Sigmoid colon (tissue), 6 donors: ENCODE measurements at regions not wholly inside any gene's neighbourhood (a gene's known extent, or its start where the extent isn't known, plus 50 kb on each side); places are given as distances from the start of the nearest gene placed in this dataset.

Experiments
- DNase-seq: peaks from one replicate; pipeline ENCODE4 v3.0.0-alpha.2; 2019
- H3K27ac ChIP-seq, 4 donors: fragments of 200-600 bp; sonication (generic); one replicate each; pipeline ENCODE4 v1.5.1; 2016 to 2019; ENCODE audit warnings: mild to moderate bottlenecking in 1 of 4
- H3K27me3 ChIP-seq, 3 donors: fragments of 200-600 bp; sonication (generic); one replicate each; pipeline ENCODE4 v1.5.1; 2019; ENCODE audit warnings: mild to moderate bottlenecking in 1 of 3
- H3K36me3 ChIP-seq, 4 donors: fragments of 200-600 bp; sonication (generic); one replicate each; pipeline ENCODE4 v1.5.1; 2016 to 2019
- H3K4me1 ChIP-seq, 4 donors: fragments of 200-600 bp; sonication (generic); one replicate each; pipeline ENCODE4 v1.5.1; 2017 to 2019
- H3K4me3 ChIP-seq, 4 donors: fragments of 200-600 bp; sonication (generic); one replicate each; pipeline ENCODE4 v1.5.1; 2017 to 2019; ENCODE audit warnings: mild to moderate bottlenecking in 2 of 4, moderate library complexity in 1 of 4
- H3K9me3 ChIP-seq, 4 donors: fragments of 200-600 bp in 3 of 4; sonication (generic) in 3 of 4; one replicate each; pipeline versions ENCODE4 v1.5.1 to v1.6.1; 2013 to 2019
- EP300 ChIP-seq, 4 donors: sonication (generic); formaldehyde crosslinking; IDR thresholded peaks; one replicate each; pipeline ENCODE4 v1.6.1; 2017; ENCODE audit warnings: antibody characterized with exemption in 4 of 4
- POLR2A ChIP-seq, 2 donors: fragments of 450-650 bp; IDR thresholded peaks; one replicate each; pipeline ENCODE4 v1.6.1; 2016; ENCODE audit warnings: antibody characterized with exemption in 2 of 2, mild to moderate bottlenecking in 2 of 2, moderate library complexity in 2 of 2
- POLR2AphosphoS5 ChIP-seq, 4 donors: sonication (generic); formaldehyde crosslinking; IDR thresholded peaks; one replicate each; pipeline ENCODE4 v1.6.1; 2017; ENCODE audit warnings: antibody characterized with exemption in 4 of 4
- WGBS, 2 donors: extraction: QIAGEN DNeasy Blood & Tissue Kit; methylation state at CpG; one replicate each; pipeline ENCODE4 v1.1.7; 2013; 5-methylcytosine and 5-hydroxymethylcytosine counted together
- intact Hi-C: fragments of 100-400 bp; cut with DNase I; formaldehyde crosslinking; loops from one replicate; pipeline ENCODE4 v1.15.1; 2023
- TF ChIP-seq, protein P1 (sequence below), 4 experiments: fragments of 450-650 bp in 3 of 4; fragments of 200-600 bp in 1 of 4; IDR thresholded peaks; one replicate each; pipeline ENCODE4 v1.5.1; 2016 to 2019; ENCODE audit warnings: antibody characterized with exemption in 4 of 4, mild to moderate bottlenecking in 3 of 4, moderate library complexity in 2 of 4
- donor health status: healthy with polysubstance abuse.
- donor health status: healthy.

DNA sequence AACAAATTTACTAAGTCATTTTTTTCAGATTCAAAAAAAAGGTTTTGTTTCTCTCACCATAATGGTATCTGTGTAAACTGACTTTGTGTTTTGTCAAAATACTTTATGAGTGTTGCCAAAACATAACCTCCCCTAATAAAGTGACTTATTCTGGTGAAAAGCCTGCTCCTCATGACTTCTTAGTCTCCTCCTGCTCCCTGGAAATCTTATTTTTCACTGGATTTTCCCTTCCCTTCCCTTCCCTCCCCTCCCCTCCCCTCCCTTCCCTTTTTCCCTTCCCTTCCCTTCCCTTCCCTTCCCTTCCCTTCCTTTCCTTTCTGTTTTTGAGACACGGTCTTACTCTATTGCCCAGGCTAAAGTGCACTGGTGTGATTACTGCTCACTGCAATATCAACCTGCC is 650.1 kb upstream of the GHITM start:
- no peaks in the 10 kb centered on the region for H3K4me1 ChIP-seq

DNA sequence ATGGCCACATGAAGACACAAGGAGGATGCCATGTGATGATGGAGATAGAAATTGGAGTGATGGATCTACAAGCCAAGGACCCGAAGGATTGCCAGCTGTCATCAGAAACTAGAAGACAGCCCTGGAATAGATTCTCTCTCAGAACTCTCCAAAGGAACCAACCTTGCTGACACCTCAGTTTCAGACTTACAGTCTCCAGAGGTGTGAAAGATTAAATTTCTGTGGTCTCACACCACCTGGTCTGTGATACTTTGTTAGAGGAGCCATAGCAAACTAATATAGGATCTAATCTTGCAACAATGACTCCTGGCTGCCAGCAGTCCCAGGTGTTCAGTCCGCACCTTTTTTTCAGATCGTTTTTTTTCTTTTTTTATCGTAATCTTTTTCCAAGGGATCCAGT is 647.3 kb upstream of the GHITM start:
- H3K27me3 ChIP-seq: no peaks in the 10 kb centered on the region
- no peaks in the 10 kb centered on the region for H3K36me3 ChIP-seq
- 67 to 87% methylated on average over 4 of the region's 4 CpGs for WGBS, 2 donors
- TF ChIP-seq POLR2AphosphoS5 (IDR thresholded peaks at IDR 0.05) (no peak), POLR2A (IDR thresholded peaks at IDR 0.05) (no peak), EP300 (IDR thresholded peaks at IDR 0.05) (no peak)
- TF ChIP-seq, protein P1, sequence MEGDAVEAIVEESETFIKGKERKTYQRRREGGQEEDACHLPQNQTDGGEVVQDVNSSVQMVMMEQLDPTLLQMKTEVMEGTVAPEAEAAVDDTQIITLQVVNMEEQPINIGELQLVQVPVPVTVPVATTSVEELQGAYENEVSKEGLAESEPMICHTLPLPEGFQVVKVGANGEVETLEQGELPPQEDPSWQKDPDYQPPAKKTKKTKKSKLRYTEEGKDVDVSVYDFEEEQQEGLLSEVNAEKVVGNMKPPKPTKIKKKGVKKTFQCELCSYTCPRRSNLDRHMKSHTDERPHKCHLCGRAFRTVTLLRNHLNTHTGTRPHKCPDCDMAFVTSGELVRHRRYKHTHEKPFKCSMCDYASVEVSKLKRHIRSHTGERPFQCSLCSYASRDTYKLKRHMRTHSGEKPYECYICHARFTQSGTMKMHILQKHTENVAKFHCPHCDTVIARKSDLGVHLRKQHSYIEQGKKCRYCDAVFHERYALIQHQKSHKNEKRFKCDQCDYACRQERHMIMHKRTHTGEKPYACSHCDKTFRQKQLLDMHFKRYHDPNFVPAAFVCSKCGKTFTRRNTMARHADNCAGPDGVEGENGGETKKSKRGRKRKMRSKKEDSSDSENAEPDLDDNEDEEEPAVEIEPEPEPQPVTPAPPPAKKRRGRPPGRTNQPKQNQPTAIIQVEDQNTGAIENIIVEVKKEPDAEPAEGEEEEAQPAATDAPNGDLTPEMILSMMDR (IDR thresholded peaks at IDR 0.05): no peak
- H3K4me1 ChIP-seq: no peaks in the 10 kb centered on the region
- no peak for DNase-seq
- H3K27ac ChIP-seq: no peak overlapping the region
- peaks cover 0 to 3% (median 0%) of the 10 kb centered on the region in 4 donors for H3K9me3 ChIP-seq
- intact Hi-C loops: no loop called here
- H3K4me3 ChIP-seq: no peak overlapping the region

More for the DNA sequence above, 650.1 kb upstream of the GHITM start:
- Histone ChIP-seq H3K36me3 (no peaks in the 10 kb centered on the region), H3K27me3 (no peaks in the 10 kb centered on the region), H3K27ac (no peak overlapping the region), H3K4me3 (no peak overlapping the region), H3K9me3 (peaks cover 0 to 3% (median 0%) of the 10 kb centered on the region in 4 donors)
- intact Hi-C loops: no loop called here
- TF ChIP-seq, protein P1 (IDR thresholded peaks at IDR 0.05): no peak
- TF ChIP-seq EP300 (IDR thresholded peaks at IDR 0.05) (no peak), POLR2AphosphoS5 (IDR thresholded peaks at IDR 0.05) (no peak), POLR2A (IDR thresholded peaks at IDR 0.05) (no peak)
- DNase-seq: no peak
- WGBS, 2 donors: 38 to 75% methylated on average over 1 of the region's 1 CpG

DNA sequence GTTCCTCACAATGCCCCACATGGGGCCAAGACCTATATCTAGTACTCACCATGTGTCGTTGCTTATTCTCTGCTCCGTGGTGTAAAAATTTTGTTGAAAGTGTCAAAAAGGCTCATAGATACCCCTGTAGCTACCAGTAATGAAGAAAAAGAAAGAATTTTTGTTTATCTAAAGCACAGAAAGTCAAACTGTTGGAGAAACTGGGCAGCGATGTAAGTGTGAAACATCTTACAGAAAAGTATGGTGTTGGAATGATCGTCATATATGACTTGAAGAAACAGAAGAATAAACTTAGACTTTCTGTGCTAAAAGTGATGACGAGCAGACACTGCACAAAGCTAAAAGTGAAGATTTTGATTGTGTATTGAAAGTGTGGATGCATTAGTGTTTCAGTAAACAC is 626.6 kb upstream of the GHITM start:
- H3K27ac ChIP-seq: no peak overlapping the region
- whole genome bisulfite sequencing, 2 donors: 87 to 91% methylated on average over 5 of the region's 5 CpGs
- H3K4me3 ChIP-seq: no peak overlapping the region
- DNase-seq: no peak
- H3K9me3 ChIP-seq: no peaks in the 10 kb centered on the region
- H3K36me3 ChIP-seq: no peaks in the 10 kb centered on the region
- H3K4me1 ChIP-seq: no peaks in the 10 kb centered on the region
- H3K27me3 ChIP-seq: no peaks in the 10 kb centered on the region
- TF ChIP-seq, protein P1 (IDR thresholded peaks at IDR 0.05): no peak
- no peak for TF ChIP-seq EP300 (IDR thresholded peaks at IDR 0.05)
- TF ChIP-seq POLR2AphosphoS5 (IDR thresholded peaks at IDR 0.05): no peak
- TF ChIP-seq POLR2A (IDR thresholded peaks at IDR 0.05): no peak
- intact Hi-C loops: no loop called here

DNA sequence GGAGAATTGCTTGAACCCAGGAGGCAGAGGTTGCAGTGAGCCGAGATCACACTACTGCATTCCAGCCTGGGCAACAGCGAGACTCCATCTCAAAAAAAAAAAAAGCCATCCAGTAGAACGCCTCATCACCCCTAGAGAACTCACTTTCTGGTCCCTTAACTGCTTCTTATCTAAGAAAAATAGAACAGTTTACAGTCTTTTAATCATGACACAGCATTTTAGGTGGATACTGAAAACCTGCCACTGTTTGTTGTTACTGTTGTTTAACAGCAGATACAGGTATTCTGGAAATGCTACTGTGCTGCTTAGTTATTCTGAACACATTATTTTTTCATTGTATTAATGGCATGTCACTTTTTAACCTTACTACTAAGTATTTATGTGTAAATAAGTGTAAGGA is 624.3 kb upstream of the GHITM start:
- no peaks in the 10 kb centered on the region for H3K4me1 ChIP-seq
- no peaks in the 10 kb centered on the region for H3K9me3 ChIP-seq
- no peak for DNase-seq
- H3K27me3 ChIP-seq: no peaks in the 10 kb centered on the region
- H3K4me3 ChIP-seq: no peak overlapping the region
- 76 to 80% methylated on average over 3 of the region's 3 CpGs for WGBS, 2 donors
- TF ChIP-seq POLR2A (IDR thresholded peaks at IDR 0.05) (no peak), POLR2AphosphoS5 (IDR thresholded peaks at IDR 0.05) (no peak), EP300 (IDR thresholded peaks at IDR 0.05) (no peak)
- TF ChIP-seq, protein P1 (IDR thresholded peaks at IDR 0.05): no peak
- no peak overlapping the region for H3K27ac ChIP-seq
- H3K36me3 ChIP-seq: no peaks in the 10 kb centered on the region
- intact Hi-C loops: no loop called here

DNA sequence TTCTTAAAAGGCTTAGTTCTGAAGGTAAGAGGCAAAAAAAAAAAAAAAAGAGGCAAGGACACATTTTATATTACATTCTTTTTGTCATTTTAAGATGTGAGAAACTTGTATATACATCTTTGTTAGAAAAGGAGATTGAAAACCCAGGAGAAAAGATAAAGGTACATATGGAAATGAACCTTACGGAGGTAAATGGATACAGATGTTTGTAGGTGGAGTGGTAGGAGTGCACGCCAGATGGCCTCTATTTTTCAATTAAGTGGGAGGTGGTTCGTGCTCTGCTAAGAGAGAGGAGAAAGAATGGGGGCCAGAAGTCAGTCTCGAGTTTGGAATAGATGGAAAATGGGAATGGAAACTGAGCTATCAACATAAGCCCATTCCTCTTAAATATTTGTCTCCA is 622.5 kb upstream of the GHITM start:
- H3K9me3 ChIP-seq: no peaks in the 10 kb centered on the region
- no peak for DNase-seq
- H3K36me3 ChIP-seq: no peaks in the 10 kb centered on the region
- H3K4me1 ChIP-seq: no peaks in the 10 kb centered on the region
- 66 to 81% methylated on average over 4 of the region's 4 CpGs for WGBS, 2 donors
- TF ChIP-seq POLR2A (IDR thresholded peaks at IDR 0.05) (no peak), POLR2AphosphoS5 (IDR thresholded peaks at IDR 0.05) (no peak), EP300 (IDR thresholded peaks at IDR 0.05) (no peak)
- TF ChIP-seq, protein P1 (IDR thresholded peaks at IDR 0.05): no peak
- no peak overlapping the region for H3K27ac ChIP-seq
- no peaks in the 10 kb centered on the region for H3K27me3 ChIP-seq
- no peak overlapping the region for H3K4me3 ChIP-seq
- intact Hi-C loops: no loop called here
